GM19240 (cell line): ENCODE measurements at regions not wholly inside any gene's neighbourhood (a gene's known extent, or its start where the extent isn't known, plus 50 kb on each side); places are given as distances from the start of the nearest gene placed in this dataset.

ENCODE experiments used
- DNase-seq: peaks from one replicate; pipeline ENCODE4 v3.0.0; 2011; ENCODE audit warnings: low spot score; ENCODE audit not compliant: insufficient read length

DNA sequence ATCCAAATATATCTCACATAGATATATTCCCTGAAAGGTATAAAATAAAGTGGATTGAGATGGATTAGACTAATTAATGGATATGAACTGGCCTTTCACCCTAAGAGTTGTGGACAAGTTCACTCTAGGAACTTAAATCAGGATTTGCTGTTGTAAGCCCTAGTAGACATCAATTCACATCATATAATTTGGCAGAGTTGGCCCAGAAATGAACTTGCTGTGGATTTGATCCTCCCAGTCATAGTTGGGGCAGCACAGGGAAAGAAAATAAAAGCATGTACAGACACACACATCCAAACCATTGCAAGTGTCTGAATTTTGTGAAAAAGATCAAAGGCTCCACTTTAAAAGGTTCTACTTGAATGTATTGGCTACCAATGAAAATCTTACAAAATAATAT, 734.7 kb upstream of the NR2F2 start:
- DNase-seq = no peak

DNA sequence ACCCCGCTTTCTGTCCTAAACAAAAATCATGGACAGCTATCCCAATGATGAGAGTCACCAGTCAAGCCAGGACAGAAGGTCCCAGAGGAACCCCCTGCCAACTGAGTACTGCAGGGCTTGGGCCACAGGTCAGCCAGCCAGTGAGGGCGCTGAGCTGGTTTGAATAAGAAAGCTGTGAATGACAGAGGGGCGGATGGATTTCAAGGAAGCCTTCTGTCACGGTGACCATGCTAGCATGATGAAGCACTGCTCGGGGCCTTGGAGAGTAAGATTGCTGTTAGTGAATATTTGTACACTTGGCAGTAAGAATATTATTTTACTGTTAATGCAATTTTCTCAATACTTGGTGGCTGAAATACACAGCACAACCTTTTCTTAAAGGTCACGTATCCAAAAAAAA, 734.0 kb upstream of the NR2F2 start:
- no peak for DNase-seq

DNA sequence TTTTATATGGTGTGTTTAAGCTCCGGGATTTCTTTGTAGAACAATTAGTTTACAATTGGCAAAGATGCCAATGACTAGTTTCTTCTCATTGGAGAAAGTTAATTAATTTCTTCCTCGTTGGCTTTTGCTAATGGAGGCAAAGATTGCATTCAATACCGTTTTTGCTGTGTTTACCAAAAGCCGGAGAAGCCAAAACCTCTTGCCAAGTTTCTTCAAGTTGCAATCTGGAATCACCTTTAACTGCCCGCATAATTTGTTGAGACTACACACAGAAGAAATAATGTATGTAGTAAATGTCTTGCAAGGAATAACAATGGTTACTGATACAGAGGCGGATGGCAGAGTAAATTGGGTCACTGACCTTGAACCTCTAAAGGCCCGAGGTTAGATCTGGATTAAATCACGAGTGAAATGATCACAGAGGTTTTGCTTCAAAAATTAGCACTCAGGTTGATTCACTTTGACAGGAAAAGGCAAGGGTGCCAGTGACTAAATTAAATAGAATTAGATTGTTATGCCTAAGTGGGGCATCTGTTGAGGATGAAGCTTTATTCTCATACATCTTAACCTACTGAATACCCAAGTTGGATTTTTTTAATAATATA, 732.1 kb upstream of the NR2F2 start:
- DNase-seq = no peak

DNA sequence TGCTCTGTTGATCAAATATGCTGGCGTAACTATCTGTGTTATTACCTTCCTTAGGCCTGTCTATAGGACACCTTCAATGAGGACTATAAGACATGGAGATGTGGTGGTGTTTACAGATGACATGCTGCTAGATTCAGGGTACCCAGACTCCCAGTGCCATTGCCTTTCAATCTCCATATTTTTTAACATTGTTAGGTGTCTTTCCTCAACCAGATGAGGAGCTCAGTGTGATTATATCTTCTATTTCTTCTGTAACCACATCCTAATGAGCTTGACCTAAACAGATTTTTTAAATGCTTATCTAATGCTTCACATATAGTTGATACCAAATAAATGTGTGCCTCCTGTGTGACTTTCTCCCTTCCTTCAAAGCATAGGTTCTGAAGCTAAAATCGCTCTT, 730.1 kb upstream of the NR2F2 start:
- no peak for DNase-seq

DNA sequence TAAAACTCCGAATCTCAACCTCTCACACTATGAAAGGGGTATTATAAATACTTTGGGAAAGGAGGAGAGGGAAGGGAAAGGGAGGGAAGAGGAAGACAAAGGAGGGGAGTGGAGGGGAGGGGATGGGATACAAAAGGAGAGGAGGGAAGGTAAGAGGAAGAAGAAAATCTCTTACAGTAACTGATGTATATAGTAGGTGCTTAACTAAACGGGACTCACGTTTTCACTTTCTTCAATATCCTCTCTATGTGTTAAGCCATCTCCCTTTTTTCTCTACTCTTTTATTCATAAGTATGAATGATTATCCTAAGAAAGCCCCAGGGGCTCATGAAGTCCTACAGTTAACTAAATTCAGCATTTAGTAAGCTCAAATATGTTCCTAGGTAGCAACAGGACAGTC, 729.6 kb upstream of the NR2F2 start:
- no peak for DNase-seq

DNA sequence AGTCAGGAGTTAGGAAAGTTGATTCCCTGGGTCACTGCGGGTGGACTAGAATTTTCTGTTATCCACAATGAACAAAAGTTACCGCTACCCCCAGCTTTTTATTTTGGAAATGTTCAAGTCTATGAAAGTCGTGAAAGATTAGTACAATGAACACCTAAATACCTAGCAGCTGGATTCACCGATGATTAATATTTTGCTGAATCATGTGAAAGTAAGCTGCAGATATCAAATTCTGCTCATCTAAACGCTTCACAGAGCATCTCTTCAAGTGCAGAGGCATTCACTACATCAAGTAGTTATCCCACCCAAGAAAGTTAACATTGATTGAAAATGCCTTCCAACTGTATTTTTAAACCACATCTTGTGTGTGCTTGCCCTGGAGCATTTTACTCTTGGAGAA, 729.0 kb upstream of the NR2F2 start:
- DNase-seq = no peak

DNA sequence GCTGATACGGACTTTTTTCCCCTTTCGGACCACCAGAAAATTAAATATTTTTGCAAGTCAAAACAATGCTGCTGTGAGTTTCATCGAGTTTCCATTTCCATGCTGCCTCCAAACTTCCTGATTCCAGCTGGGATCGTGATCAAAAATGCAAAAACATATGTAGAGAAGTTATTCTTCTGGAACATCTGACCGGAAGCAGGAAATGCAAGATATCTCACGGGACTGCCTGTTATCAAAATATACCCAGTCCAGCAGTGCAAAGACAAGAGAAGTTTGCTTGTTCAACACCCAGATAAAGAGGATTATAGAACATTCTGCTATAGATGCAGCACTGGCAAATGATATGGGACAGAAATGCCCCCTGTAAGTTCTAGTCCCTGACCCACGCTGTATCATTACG, 726.7 kb upstream of the NR2F2 start:
- DNase-seq = no peak

DNA sequence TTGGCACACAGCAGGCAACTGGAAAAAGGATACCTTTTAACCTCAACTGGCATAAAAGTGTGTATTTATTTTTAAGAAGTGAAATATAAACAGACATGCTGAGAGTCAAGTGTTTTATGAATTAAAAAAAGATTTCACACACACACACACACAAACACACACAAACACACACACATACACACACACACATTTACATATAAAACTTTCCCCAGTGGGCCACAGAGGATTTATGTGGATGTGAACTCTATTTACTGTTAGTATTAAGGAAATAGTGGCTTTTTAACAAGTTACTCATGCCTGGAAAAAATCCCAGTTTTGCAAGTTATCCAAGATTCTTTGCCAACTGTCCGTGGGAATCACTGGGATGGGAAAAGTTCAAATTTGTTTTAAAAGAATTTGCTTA, 725.9 kb upstream of the NR2F2 start:
- no peak for DNase-seq

DNA sequence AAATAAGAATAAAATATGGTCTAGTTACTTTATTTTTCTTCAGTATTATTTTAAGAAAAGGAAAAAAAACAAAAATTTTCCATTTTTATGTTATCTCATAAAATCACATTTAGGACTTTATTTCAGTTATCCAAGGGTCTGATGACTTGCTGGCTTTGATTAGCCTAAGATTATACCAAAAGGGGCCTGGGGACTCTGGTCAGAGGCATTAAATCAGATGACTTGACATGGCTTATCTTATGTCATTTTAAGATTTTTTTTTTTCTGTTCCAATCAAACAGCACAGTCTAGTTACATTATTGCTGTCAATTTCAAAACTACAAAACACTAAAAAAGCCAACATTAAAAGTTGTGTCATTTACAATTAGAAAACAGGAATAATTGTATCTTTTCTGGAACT, 725.4 kb upstream of the NR2F2 start:
- DNase-seq = no peak

DNA sequence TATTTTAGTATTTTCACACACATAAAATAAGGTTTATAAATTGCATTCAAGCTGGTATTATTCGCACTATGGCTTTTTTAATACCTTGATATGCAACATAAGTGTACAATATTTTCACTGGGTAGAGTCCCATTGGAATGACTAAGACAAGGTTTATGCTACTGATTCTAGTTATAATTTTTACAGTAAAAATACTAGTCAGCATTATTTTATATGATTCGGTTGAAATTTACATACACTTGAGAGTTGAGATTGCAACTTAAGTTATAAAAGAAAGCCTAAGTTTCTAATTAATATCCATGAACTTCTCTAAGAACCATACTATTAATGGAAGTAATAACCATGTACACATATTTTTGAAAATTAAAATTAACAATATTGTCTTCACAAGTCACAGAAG, 723.9 kb upstream of the NR2F2 start:
- no peak for DNase-seq

DNA sequence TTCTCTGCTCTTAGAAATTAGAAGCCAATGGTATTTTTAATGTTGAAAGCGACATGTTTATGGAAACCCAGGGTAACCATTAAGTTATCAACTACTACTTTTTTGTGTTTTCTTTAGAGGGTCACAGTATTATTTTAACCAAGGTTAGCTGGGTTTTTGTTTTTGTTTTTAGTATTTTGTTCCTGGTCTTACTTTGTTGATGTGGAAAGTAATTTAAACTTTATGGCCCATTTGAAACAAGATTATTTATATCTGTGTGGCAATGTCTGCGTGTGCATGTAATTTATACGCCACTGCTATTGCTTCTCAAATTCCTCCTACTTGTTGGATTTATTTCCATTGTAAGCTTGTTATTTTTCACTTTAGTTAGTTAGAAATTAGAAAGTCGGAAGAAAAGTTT, 722.1 kb upstream of the NR2F2 start:
- DNase-seq = no peak

DNA sequence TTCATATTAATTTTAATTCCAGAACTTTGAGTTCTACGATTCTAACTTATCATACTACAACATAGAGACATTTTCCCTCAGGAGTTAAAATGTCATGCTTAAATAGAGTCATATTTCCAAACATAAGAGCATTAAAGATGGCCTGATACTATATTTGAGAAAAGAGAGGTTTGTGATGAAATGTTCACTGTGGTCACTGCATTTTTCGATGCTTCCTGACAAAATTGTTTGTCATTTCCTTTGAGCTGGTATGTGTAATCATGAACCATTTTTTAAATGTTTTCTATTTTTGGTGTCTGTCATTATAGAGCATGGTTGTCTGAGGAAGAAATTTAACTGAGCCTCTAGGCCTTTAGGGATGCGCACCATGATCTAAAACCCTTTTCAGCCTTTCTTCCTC, 721.4 kb upstream of the NR2F2 start:
- DNase-seq = no peak

DNA sequence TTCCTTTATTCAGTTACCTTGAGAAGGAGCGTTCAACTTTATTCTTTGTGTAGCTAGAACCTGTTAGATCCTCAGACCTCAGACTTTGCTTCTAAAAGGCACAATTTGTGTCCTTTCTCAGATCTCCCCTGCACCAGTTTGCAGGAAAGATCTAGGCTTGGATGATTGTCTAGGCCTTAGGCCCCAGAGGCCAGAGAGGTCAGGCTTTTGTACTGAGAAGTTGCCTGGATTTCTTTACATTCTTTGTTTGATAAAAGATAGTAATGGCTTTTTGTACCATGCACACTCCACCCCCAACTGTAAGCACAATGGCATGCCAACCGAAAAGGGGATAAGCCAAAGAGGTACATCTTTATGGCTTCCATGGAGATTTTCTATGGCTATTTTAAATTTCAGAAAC, 719.6 kb upstream of the NR2F2 start:
- DNase-seq = no peak

DNA sequence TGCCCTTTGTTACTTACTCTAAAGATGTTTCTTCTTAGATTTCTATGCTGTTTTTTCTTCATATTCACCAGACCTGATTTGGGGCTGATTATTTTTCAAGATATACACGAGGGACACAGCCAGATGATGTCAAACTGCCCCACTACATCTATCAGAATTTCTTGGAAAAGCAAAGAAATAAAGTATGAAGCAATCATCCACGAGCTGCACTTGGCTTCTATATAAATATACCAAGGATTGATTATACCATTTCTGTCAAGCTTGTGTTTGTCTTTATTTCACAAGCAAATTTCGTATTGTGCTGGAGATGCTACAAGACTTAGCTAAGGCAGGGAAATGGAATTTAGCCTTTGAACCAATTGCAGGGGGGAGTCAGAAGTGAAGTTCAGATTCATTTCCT, 715.1 kb upstream of the NR2F2 start:
- no peak for DNase-seq

DNA sequence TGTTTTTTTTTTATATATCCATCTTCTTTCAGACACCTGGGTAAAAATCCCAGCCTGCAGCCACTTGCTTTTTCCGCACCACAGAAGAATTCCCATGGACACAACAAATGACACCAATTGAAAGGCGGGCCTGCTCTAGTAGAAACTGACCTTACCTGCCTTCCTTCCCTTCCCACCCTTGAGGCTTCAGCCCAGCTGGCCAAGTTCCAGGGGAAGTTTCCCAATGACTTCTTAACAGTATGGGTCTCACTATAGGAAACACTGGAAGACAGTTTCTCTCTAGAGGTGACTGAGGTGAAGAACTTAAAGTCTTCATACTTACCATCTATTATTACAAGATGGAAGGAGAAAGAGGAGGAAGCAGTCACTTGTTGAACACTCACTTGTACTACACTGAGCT, 714.2 kb upstream of the NR2F2 start:
- DNase-seq = no peak

DNA sequence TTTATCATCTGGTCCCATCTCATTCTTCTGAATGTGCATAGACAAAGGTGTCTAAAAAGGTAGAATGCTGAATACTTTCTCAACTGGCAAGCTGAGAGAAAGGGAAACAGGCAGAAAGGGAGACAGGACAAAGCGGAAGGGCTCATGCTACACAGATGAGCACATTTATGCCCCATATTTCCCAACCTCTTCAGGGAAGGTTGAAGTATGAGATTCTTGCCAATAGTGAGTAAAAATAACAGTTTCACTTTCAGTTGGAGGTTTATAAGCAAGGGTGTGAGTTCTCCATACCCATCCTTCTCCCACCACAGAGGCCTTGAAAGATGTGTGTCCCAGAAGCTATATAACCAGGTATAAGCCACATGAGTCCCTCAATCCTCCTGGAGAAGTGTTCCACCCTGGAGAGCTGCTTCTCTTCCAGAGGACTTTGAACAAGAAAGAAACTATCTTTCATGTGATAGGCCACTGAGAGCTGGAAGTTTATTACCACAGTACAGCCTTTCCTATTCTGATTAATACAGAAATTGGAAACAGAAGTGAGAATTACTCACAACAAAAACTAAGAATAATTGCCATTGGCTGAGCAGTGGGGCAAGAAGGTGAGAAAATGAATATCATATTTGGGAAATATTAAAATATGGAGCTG, 709.4 kb upstream of the NR2F2 start:
- DNase-seq = no peak

DNA sequence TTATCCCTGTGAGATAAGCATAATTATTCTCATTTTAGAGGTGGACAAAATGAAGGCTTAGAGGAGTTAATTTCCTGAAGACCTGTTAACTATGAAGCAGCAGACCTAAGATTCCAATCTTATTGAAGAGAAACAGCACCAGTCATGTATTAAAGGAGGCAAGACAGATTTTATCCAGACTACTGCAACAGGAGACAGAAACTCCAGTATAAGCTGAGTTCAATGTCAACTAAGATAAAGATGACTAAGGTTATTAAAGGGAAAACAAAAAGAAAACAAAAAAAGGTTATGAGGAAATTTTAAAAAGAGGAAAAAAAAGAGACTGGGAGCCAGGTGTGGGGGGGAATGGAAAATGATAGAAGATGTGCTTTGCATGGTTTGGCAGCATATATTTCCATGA, 707.7 kb upstream of the NR2F2 start:
- no peak for DNase-seq

DNA sequence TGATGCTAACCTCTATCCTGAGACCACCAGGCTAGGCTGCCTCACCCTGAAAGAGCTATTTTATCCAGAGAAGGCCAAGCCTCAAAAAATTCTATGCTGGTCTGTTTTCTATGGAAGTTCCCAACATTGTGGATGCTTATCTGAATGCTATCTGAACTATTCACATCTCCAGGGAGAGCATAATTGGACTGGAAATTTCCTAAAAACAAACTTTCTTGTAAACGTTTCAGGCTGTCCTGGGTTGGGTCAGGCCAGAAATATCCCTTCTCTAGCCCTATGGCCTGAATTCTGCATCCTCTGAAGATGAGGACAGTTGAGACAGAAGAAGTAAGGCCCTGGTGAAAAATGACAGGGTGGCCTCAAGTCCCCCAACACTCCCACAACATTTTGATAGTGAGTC, 706.4 kb upstream of the NR2F2 start:
- no peak for DNase-seq

DNA sequence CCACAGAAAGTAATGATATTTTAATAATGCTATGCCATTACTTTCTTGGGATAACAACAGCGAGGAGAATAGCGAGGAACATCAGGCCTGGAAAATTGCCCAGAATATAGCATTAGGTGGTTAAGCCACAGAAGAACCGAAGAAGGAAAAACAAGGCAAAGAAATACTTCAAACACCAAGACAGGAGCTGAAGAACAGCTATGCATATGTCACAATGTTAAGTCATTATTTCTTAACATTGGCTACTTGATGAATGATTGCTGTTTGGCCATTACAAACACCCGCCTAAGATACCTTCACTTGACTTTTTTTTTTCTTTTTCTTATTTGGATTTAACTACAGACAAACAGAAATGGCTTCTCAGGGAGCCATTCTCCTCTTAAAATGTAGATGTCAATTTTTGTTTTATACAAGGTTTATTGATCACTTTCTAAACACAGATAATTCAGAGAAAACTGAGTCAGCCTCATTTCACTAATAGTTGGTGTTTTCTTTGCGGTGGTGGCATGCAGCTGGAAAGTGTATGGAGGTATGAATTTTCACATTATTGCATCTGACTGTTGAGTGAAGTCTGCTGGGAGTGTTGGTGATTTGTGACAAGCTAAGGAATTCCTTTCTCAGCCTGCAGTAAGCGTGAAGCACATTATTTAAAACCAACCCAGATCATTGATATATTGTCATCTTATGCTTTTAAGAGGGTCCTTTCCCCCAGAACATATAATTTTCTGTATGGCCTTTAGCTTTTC, 705.7 kb upstream of the NR2F2 start:
- DNase-seq = no peak

DNA sequence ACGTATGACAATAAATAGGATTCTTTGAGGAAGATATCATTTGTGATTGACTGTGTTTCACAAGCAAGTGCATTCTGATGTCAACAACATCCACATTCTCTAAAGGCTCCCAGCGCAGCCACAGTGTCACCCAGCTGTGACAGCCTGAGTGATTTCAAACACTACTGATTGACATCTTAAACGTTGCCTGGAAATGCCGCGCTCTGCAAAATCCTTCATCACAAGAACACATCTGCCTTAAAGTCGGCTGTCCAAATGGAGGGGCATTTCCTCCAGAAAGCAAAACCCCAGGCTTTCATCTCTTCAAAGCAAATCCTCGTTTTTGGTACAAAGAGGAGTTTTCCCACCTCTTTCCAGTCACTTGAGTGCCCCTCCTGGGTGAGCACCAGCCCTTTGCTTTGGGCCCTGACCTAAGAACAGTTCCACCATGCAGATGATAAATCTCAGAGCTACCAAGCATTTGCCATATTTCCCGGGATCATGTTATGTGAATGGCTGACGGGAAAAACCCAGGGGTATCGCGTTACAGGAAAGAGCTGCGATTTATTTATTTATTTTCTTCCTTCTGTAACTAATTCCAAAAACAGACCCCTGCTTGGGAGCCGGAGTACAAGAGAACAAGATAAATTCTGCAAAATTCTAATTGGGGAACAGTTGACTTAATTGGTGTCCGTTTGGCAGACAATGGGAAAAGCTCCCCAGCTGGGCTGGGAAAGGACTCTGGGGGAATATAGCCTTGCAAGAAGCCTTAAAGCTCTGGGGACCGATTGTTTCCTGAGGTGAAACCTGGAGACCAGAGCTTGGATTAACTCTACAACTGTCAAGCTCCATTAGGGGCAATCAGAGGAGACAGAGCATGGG, 703.8 kb upstream of the NR2F2 start:
- DNase-seq = no peak

DNA sequence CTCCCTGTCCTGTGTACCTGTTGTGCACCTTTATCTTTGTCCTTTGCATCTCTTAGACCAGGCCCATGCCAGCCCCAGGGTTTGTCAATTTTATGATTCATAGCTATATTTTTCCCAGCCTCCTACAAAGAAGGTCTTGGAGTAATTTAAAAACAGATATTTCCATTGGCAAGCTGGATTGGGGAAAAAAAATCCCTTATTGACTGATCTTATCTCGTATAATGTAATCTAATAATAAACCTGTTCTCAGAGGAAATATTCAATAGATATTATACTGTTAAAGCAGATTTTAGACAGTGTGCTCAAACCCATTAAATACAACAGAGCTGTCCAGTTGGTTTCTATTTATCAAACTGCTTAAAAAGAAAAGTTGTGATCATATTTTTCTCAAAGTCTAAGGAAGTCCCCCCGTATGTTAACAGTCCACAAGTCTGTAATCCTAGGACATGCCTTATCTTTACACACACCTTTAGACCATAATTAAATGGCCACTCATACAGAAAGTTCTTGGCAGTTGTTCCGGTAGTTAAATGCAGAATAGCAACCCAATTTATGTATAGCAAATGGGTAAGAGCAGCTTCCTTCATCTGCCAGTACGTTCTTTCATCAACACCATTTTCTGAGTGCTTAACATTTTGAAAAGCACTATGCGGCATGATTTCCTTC, 700.9 kb upstream of the NR2F2 start:
- DNase-seq = no peak

DNA sequence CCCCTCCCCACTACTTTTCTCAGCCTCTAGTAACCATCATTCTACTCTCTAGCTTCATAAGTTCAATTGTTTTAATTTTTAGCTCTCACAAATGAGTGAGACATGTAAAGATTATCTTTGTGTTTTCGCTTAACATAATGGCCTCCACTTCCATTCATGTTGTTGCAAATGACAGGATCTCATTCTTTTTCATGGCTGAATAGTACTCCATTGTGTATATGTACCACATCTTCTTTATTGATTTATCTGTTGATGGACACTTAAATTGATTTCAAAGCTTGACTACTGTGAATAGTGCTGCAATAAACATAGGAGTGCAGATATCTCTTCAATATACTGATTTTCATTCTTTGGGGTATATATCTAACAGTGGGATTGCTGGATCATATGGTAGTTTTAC, 699.8 kb upstream of the NR2F2 start:
- no peak for DNase-seq
